ENCODE measurements at regions not wholly inside any gene's neighbourhood (a gene's known extent, or its start where the extent isn't known, plus 50 kb on each side); places are given as distances from the start of the nearest gene placed in this dataset.

DNA sequence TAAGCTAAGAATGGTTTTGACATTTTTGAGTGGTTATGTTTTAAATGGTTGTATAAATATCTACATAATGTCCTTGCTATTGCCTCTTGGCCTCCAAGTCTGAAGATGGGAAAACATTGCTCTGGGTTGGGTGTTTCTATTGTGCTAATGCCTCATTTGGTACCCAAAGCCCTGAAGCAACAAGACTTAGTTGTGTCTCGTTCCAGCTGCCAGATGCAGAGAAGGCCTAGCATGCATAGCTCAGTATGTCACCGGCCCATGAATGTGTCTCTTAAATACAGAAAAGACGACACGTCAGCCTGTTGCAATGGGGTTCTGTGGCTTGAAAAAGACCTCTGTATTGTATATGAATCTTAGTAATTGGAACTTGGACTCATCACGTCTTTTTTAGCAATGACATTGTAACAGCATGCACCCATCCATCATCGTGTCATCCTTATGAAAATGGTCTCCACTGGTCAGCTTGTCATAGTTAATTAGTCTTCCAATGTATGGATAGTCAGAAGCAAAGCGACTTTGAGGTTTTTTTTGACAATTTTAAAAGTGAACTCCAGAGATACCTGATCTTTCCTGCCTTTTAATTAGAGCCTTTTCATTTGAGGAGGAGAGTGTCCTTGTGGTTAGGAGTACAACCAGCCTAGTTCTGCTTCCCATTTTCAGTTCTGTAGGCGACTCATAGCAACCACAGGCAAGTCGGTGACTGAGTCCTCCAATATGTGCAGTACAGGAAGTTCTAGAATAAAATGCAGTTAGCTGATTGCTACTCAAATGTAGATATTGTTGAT lies 126.4 kb upstream of the GATB start (continued):
- TF ChIP-seq MTA3 (IDR thresholded peaks at IDR 0.05; ENCODE audit: borderline replicate concordance, low read length) (0 out of 2 replicates have a peak, but pooled peaks have one; percentile 54), ZNF592 (IDR thresholded peaks at IDR 0.05) (no peak), CREB1 (IDR thresholded peaks at IDR 0.05; ENCODE audit: low read depth) (0 out of 2 replicates have a peak, but pooled peaks have one; percentile 38), POLR2AphosphoS5 (IDR thresholded peaks at IDR 0.05; ENCODE audit: low read length) (no peak), ATF2 (IDR thresholded peaks at IDR 0.05; ENCODE audit: low read length) (peak; percentile 78; the same call in 1 of the 2 replicates), PKNOX1 (IDR thresholded peaks at IDR 0.05) (peak; percentile 89), SIN3A (IDR thresholded peaks at IDR 0.05; ENCODE audit: low read depth, low read length) (no peak), SMC3 (IDR thresholded peaks at IDR 0.05; ENCODE audit: borderline replicate concordance, low read length) (no peak; the same call in 1 of the 2 replicates), PML (IDR thresholded peaks at IDR 0.05; ENCODE audit: low read length) (peak; percentile 72; the same call in 1 of the 2 replicates), RUNX3 (IDR thresholded peaks at IDR 0.05; ENCODE audit: low read length) (peak; percentile 99), TCF3 (IDR thresholded peaks at IDR 0.05; ENCODE audit: borderline replicate concordance, insufficient read depth, low read depth, low read length) (no peak), STAT3 (IDR thresholded peaks at IDR 0.05; ENCODE audit: low read depth, low read length) (no peak), TBL1XR1 (IDR thresholded peaks at IDR 0.05; ENCODE audit: low read depth, low read length) (no peak), NFYA (IDR thresholded peaks at IDR 0.05; ENCODE audit: borderline replicate concordance, low read depth, low read length) (no peak), JUNB (IDR thresholded peaks at IDR 0.05) (peak; percentile 70), YBX1 (IDR thresholded peaks at IDR 0.05) (no peak), MYB (IDR thresholded peaks at IDR 0.05; ENCODE audit: borderline replicate concordance, low read depth, low read length) (no peak), EP300 (IDR thresholded peaks at IDR 0.05; ENCODE audit: borderline replicate concordance in 1 of 2, control insufficient read depth in 1 of 2, low read depth in 2 of 2, low read length in 2 of 2) (peak; percentile 55 to 85; a peak in 1 of 4 replicates), BRCA1 (IDR thresholded peaks at IDR 0.05; ENCODE audit: low read depth, low read length) (no peak), ASH2L (IDR thresholded peaks at IDR 0.05; ENCODE audit: borderline replicate concordance, low read depth) (no peak)
- TF ChIP-seq, protein P1, sequence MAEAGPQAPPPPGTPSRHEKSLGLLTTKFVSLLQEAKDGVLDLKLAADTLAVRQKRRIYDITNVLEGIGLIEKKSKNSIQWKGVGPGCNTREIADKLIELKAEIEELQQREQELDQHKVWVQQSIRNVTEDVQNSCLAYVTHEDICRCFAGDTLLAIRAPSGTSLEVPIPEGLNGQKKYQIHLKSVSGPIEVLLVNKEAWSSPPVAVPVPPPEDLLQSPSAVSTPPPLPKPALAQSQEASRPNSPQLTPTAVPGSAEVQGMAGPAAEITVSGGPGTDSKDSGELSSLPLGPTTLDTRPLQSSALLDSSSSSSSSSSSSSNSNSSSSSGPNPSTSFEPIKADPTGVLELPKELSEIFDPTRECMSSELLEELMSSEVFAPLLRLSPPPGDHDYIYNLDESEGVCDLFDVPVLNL (IDR thresholded peaks at IDR 0.05; ENCODE audit: low read depth, low read length), result no peak
- TF ChIP-seq, protein P2, sequence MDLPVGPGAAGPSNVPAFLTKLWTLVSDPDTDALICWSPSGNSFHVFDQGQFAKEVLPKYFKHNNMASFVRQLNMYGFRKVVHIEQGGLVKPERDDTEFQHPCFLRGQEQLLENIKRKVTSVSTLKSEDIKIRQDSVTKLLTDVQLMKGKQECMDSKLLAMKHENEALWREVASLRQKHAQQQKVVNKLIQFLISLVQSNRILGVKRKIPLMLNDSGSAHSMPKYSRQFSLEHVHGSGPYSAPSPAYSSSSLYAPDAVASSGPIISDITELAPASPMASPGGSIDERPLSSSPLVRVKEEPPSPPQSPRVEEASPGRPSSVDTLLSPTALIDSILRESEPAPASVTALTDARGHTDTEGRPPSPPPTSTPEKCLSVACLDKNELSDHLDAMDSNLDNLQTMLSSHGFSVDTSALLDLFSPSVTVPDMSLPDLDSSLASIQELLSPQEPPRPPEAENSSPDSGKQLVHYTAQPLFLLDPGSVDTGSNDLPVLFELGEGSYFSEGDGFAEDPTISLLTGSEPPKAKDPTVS (IDR thresholded peaks at IDR 0.05; ENCODE audit: low read depth, low read length), result no peak

Measured in GM12878 (cell line).